Stomach (tissue), 4 donors: ENCODE measurements at regions not wholly inside any gene's neighbourhood (a gene's known extent, or its start where the extent isn't known, plus 50 kb on each side); places are given as distances from the start of the nearest gene placed in this dataset.

Experiments used
- POLR2A ChIP-seq, 4 donors: fragments of 450-650 bp; IDR thresholded peaks; one replicate each; pipeline ENCODE4 v1.6.1; 2016; ENCODE audit warnings: antibody characterized with exemption in 4 of 4, control low read depth in 2 of 4, mild to moderate bottlenecking in 1 of 4, moderate library complexity in 1 of 4
- TF ChIP-seq, protein P1 (sequence below), 7 experiments: fragments of 450-650 bp in 4 of 7; fragments of 200-600 bp in 3 of 7; sonication (generic) in 3 of 7; IDR thresholded peaks; one replicate each; pipeline ENCODE4 v1.5.1; 2016 to 2019; ENCODE audit warnings: antibody characterized with exemption in 7 of 7, control low read depth in 2 of 7, mild to moderate bottlenecking in 1 of 7

DNA sequence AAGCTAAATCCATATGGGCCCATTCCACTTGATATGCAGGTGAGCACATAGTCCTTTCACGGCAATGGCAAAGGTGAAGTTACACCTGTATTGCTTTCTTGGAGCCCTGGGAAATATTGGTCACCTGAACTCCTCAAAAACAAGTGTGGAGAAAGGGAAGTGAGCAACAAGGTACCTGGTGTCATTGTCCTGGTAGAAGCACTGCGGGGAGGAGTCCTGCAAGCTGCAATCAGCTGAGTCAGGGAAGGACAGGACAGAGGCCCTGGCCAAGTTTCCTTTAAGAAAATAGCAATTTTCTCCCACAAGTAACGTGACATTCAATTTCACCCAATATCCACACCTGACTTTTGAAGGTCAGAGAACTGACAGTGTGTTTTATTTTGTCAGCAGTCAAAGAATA, 389.1 kb downstream of the IRS2 start:
- TF ChIP-seq, protein P1, sequence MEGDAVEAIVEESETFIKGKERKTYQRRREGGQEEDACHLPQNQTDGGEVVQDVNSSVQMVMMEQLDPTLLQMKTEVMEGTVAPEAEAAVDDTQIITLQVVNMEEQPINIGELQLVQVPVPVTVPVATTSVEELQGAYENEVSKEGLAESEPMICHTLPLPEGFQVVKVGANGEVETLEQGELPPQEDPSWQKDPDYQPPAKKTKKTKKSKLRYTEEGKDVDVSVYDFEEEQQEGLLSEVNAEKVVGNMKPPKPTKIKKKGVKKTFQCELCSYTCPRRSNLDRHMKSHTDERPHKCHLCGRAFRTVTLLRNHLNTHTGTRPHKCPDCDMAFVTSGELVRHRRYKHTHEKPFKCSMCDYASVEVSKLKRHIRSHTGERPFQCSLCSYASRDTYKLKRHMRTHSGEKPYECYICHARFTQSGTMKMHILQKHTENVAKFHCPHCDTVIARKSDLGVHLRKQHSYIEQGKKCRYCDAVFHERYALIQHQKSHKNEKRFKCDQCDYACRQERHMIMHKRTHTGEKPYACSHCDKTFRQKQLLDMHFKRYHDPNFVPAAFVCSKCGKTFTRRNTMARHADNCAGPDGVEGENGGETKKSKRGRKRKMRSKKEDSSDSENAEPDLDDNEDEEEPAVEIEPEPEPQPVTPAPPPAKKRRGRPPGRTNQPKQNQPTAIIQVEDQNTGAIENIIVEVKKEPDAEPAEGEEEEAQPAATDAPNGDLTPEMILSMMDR (IDR thresholded peaks at IDR 0.05): no peak
- TF ChIP-seq POLR2A (IDR thresholded peaks at IDR 0.05): no peak
